Upper lobe of right lung (tissue), 1 donor: ENCODE measurements at regions not wholly inside any gene's neighbourhood (a gene's known extent, or its start where the extent isn't known, plus 50 kb on each side); places are given as distances from the start of the nearest gene placed in this dataset.

Experiments used
- ATAC-seq: fragments of 200-7000 bp; cut with Tn5 transposase; one replicate; pipeline ENCODE4 v1.9.1; 2020; ENCODE audit warnings: mild to moderate bottlenecking, moderate library complexity
- DNase-seq: peaks from one replicate; pipeline ENCODE4 v3.0.0-alpha.2; 2020
- H3K27ac ChIP-seq: fragments of 200-600 bp; one replicate; pipeline ENCODE4 v1.8.0; 2022
- H3K27me3 ChIP-seq: fragments of 200-600 bp; one replicate; pipeline ENCODE4 v1.8.0; 2022; ENCODE audit warnings: mild to moderate bottlenecking
- H3K36me3 ChIP-seq: fragments of 200-600 bp; one replicate; pipeline ENCODE4 v1.8.0; 2022
- H3K4me1 ChIP-seq: fragments of 200-600 bp; one replicate; pipeline ENCODE4 v1.8.0; 2022
- H3K4me3 ChIP-seq: fragments of 200-600 bp; one replicate; pipeline ENCODE4 v1.8.0; 2022; ENCODE audit warnings: mild to moderate bottlenecking
- H3K9me3 ChIP-seq: fragments of 200-600 bp; one replicate; pipeline ENCODE4 v1.8.0; 2022
- CTCF ChIP-seq: fragments of 200-600 bp; IDR thresholded peaks from one replicate; pipeline ENCODE4 v1.8.0; 2022; ENCODE audit warnings: antibody characterized with exemption
- intact Hi-C: fragments of 100-400 bp; cut with DNase I; formaldehyde crosslinking; loops from one replicate; pipeline ENCODE4 v1.11.0; 2022
- donor health status: DM: no; HTN: yes; CAD: no; lungs with severe emphysema.

GRCh38 chr13:38210928-38211596 lies 138.6 kb upstream of the UFM1 start:
- Histone ChIP-seq H3K27ac (no peak overlapping the region), H3K36me3 (no peaks in the 10 kb centered on the region), H3K4me1 (no peaks in the 10 kb centered on the region), H3K27me3 (no peaks in the 10 kb centered on the region), H3K4me3 (no peak overlapping the region), H3K9me3 (no peaks in the 10 kb centered on the region)
- no peak for TF ChIP-seq CTCF
- ATAC-seq (no peak), DNase-seq (no peak)
- intact Hi-C loops: no loop called here

- intact Hi-C loops: no loop called here
- ATAC-seq (no peak), DNase-seq (no peak)
- Histone ChIP-seq H3K27me3 (no peaks in the 10 kb centered on the region), H3K36me3 (no peaks in the 10 kb centered on the region), H3K27ac (no peak overlapping the region), H3K4me3 (no peak overlapping the region), H3K4me1 (no peaks in the 10 kb centered on the region), H3K9me3 (no peaks in the 10 kb centered on the region)
- no peak for TF ChIP-seq CTCF
These were observed 145.1 kb upstream of the UFM1 start for GRCh38 chr13:38204556-38204955.

GRCh38 chr13:38202740-38203139 lies 146.9 kb upstream of the UFM1 start:
- Histone ChIP-seq H3K4me1 (no peaks in the 10 kb centered on the region), H3K27me3 (no peaks in the 10 kb centered on the region), H3K9me3 (no peaks in the 10 kb centered on the region), H3K27ac (no peak overlapping the region), H3K36me3 (no peaks in the 10 kb centered on the region), H3K4me3 (no peak overlapping the region)
- ATAC-seq (no peak), DNase-seq (no peak)
- intact Hi-C loops: no loop called here
- no peak for TF ChIP-seq CTCF

DNA sequence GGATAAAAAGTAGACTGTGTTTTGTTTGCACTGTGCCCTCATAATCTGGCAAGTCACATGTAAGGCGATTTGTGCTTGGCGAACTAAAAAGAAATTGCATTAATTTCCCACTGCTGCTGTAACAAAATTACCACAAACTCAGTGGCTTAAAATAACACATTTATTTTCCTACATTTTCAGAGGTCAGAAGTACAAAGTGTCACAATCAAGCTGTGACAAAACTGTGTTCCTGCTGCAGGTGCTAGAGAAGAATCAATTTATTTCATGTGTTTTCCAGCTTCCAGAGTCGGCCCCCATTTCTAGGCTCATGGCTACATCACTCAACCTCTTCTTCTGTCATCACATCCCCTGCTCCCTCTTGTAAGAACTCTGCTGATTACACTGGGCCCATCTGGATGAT lies 158.6 kb upstream of the UFM1 start:
- intact Hi-C loops: no loop called here
- Histone ChIP-seq H3K27ac (no peak overlapping the region), H3K27me3 (no peaks in the 10 kb centered on the region), H3K4me3 (no peak overlapping the region), H3K9me3 (no peaks in the 10 kb centered on the region), H3K36me3 (no peaks in the 10 kb centered on the region), H3K4me1 (no peaks in the 10 kb centered on the region)
- no peak for TF ChIP-seq CTCF
- ATAC-seq (no peak), DNase-seq (no peak)

DNA sequence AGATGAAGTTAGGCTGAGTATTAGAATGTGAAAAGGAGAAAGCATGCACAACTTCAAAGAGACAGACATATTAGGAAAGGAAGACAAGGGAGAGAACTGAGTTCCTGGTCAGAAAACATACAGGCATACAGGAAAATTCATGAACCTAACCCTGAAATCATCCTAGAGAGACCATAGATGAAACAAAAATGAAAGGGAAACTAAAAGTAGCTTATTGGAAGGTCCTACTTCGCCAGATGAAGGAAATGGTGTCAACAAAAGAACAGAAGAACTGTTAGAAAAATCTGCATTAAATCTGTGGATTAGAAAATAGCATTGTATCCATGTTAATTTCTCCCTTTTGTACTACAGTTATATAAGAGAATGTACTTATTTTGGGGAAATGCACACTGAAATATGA lies 169.0 kb upstream of the UFM1 start:
- H3K9me3 ChIP-seq: no peaks in the 10 kb centered on the region
- intact Hi-C loops: no loop called here
- DNase-seq: no peak
- no peaks in the 10 kb centered on the region for H3K36me3 ChIP-seq
- no peak for TF ChIP-seq CTCF
- no peak overlapping the region for H3K4me3 ChIP-seq
- H3K4me1 ChIP-seq: no peaks in the 10 kb centered on the region
- no peak for ATAC-seq
- no peaks in the 10 kb centered on the region for H3K27me3 ChIP-seq
- no peak overlapping the region for H3K27ac ChIP-seq

GRCh38 chr13:38180126-38180525 lies 169.5 kb upstream of the UFM1 start:
- Histone ChIP-seq H3K4me1 (no peaks in the 10 kb centered on the region), H3K9me3 (no peaks in the 10 kb centered on the region), H3K27ac (no peak overlapping the region), H3K36me3 (no peaks in the 10 kb centered on the region), H3K4me3 (no peak overlapping the region), H3K27me3 (no peaks in the 10 kb centered on the region)
- intact Hi-C loops: no loop called here
- TF ChIP-seq CTCF: no peak
- ATAC-seq (no peak), DNase-seq (no peak)
